A673 (cell line): ENCODE measurements at regions not wholly inside any gene's neighbourhood (a gene's known extent, or its start where the extent isn't known, plus 50 kb on each side); places are given as distances from the start of the nearest gene placed in this dataset.

Source experiments
- EZH2 ChIP-seq: fragments of 200-600 bp; sonication (generic); IDR thresholded peaks from 2 replicates; pipeline ENCODE4 v1.6.1; 2017; ENCODE audit warnings: borderline replicate concordance, low read depth, mild to moderate bottlenecking, mixed read lengths, antibody characterized with exemption, low read length; ENCODE audit not compliant: poor library complexity, severe bottlenecking
- TF ChIP-seq, protein P1 (sequence below): fragments of 300-800, 200-600 bp; sonication (generic); conservative IDR thresholded peaks from 2 replicates; pipeline ENCODE4 v1.5.1; 2017; ENCODE audit warnings: low read depth, mild to moderate bottlenecking, antibody characterized with exemption, low read length, moderate library complexity, mixed read lengths

DNA sequence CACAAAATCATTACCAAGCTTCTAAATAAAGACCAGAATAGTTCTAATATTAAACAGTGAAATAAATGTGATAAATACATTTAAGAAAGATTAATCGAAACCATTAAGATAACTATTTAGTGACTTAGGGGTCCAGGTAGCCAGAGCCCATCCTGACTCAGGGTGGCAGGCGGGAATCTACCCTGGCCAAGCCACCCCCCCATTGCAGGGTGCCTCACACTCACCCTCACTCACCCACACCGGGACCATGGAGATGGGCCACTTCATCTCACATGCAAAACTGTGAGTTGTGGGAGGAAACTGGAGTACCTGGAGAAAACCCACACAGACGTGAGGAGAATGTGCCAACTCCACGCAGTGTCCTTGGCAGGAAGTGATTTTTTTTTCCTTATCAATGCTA is 237.6 kb upstream of the HAND2 start:
- TF ChIP-seq, protein P1, sequence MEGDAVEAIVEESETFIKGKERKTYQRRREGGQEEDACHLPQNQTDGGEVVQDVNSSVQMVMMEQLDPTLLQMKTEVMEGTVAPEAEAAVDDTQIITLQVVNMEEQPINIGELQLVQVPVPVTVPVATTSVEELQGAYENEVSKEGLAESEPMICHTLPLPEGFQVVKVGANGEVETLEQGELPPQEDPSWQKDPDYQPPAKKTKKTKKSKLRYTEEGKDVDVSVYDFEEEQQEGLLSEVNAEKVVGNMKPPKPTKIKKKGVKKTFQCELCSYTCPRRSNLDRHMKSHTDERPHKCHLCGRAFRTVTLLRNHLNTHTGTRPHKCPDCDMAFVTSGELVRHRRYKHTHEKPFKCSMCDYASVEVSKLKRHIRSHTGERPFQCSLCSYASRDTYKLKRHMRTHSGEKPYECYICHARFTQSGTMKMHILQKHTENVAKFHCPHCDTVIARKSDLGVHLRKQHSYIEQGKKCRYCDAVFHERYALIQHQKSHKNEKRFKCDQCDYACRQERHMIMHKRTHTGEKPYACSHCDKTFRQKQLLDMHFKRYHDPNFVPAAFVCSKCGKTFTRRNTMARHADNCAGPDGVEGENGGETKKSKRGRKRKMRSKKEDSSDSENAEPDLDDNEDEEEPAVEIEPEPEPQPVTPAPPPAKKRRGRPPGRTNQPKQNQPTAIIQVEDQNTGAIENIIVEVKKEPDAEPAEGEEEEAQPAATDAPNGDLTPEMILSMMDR: no peak
- TF ChIP-seq EZH2: no peak
